ENCODE measurements at regions not wholly inside any gene's neighbourhood (a gene's known extent, or its start where the extent isn't known, plus 50 kb on each side); places are given as distances from the start of the nearest gene placed in this dataset.

DNA sequence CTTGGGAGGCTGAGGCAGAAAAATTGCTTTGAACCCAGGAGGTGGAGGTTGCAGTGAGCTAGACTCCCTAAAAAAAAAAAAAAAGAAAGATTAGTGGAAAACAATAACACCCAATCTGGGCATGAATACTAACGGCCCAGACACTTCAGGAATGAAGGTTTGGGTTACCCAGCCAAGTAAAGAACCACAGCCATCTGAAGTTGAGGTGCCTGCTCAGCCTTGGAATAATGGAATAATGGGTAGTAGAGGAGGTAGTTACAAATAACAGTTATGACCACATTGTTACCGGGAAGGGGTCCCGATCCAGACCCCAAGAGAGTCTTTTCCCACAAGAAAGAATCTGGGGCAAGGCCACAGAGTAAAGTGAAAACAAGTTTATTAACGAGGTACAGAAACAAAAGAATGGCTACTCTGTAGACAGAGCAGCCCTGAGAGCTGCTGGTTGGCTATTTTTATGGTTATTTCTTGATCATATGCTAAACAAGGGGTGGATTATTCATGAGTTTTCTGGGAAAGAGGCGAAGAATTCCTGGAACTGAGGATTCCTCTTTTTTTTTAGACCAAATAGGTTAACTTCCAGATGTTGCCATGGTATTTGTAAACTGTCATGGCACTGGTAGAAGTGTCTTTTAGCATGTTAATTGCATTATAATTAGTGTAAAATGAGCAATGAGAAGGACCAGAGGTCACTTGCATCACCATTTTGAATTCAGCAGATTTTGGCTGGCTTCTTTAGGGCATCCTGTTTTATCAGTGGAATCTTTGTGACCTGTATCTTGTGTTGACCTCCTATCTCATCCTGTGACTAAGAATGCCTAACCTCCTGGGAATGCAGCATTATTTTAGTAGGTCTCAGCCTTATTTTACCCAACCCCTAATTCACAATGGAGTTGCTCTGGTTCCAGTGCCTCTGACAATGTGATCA, 96.2 kb upstream of the HAAO start:
- no peak for DNase-seq (ENCODE audit: extremely low read depth, low read depth, low spot score)

DNA sequence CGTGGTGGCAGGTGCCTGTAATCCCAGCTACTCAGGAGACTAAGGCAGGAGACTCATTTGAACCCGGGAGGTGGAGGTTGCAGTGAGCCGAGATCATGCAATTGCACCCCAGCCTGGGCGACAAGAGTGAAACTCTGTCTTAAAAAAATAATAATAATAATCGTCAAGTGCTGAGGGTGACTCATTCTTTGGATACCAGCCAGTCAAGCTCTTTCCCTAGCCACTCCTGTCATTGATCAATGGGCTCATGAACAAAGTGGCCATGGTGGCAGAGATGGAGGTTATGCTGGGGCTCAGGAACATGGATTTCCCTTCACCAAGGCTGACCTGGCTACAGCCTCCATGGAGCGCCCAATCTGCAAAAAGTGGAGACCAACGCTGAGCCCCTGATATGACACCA, 94.5 kb upstream of the HAAO start:
- no peak for DNase-seq (ENCODE audit: extremely low read depth, low read depth, low spot score)

GRCh38 chr2:42882756-42883155, 90.4 kb upstream of the HAAO start:
- DNase-seq (ENCODE audit: extremely low read depth, low read depth, low spot score): no peak

GRCh38 chr2:42881732-42882131, 89.3 kb upstream of the HAAO start:
- no peak for DNase-seq (ENCODE audit: extremely low read depth, low read depth, low spot score)

- no peak for DNase-seq (ENCODE audit: extremely low read depth, low read depth, low spot score)
These were observed 88.6 kb upstream of the HAAO start for GRCh38 chr2:42880738-42881690.

DNA sequence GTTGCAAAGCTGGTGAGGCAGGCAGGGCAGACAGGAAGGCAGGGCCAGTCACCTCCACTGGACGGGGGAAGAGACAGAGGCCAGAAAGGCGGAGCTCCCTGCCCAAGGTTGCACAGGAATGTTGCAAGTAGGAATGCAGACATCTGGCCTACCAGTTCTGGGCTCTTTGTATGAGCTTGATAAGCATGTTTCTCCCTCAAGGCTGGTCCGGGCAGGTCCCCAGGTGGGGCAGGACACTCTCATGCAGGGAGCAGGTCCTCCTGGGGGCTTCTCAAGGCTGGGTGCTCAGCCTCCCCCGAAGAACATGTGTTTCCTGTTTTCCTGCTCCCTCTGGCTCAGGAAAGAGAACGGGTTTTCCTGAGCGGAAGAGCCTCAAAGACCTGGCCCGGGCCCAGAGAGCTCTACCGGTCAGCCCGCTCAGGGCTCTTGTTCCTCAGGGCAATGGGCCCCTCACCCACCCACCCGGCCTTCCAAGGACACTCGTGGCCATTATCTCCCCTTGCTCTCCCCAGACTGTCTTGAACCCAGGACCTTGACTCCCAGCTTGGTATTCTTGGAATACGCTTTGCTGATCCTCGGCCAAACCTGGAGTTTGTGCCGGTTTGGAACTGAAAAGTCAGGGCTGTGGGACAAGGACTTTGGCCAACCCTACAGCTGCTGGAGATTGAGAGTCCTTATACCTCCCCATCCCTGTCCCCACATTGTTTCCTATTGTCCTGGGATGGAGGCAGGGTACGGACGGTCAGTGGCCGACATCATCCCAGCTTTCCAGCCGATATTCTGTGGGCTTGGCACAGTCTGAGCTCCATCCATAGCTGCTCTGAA, 87.7 kb upstream of the HAAO start:
- no peak for DNase-seq (ENCODE audit: extremely low read depth, low read depth, low spot score)

GRCh38 chr2:42879121-42879705, 86.8 kb upstream of the HAAO start:
- no peak for DNase-seq (ENCODE audit: extremely low read depth, low read depth, low spot score)

GRCh38 chr2:42878581-42878980, 86.2 kb upstream of the HAAO start:
- no peak for DNase-seq (ENCODE audit: extremely low read depth, low read depth, low spot score)

DNA sequence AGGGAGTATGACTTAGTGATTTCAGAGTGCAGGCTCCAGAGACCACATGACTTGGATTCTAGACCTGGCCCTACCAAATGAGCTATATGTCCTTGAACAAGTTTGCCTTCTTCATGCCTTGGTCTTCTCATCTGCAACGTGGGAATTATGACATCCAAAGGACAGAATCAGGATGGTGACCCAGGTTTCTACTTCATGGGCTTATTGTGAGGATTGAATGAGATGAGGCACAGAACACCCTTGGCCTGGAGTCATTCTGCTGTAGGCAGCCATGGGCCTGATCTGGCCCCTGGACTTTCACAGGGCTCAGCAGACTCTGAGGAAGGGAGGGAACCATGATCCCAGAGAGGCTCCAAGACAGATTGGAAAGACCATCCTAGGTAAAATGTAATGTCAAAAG, 85.6 kb upstream of the HAAO start:
- no peak for DNase-seq (ENCODE audit: extremely low read depth, low read depth, low spot score)

- DNase-seq (ENCODE audit: extremely low read depth, low read depth, low spot score): no peak
These were observed 85.1 kb upstream of the HAAO start for GRCh38 chr2:42877511-42877910.

GRCh38 chr2:42876326-42876751, 84.0 kb upstream of the HAAO start:
- no peak for DNase-seq (ENCODE audit: extremely low read depth, low read depth, low spot score)

GRCh38 chr2:42875880-42876279, 83.5 kb upstream of the HAAO start:
- DNase-seq (ENCODE audit: extremely low read depth, low read depth, low spot score): no peak

DNA sequence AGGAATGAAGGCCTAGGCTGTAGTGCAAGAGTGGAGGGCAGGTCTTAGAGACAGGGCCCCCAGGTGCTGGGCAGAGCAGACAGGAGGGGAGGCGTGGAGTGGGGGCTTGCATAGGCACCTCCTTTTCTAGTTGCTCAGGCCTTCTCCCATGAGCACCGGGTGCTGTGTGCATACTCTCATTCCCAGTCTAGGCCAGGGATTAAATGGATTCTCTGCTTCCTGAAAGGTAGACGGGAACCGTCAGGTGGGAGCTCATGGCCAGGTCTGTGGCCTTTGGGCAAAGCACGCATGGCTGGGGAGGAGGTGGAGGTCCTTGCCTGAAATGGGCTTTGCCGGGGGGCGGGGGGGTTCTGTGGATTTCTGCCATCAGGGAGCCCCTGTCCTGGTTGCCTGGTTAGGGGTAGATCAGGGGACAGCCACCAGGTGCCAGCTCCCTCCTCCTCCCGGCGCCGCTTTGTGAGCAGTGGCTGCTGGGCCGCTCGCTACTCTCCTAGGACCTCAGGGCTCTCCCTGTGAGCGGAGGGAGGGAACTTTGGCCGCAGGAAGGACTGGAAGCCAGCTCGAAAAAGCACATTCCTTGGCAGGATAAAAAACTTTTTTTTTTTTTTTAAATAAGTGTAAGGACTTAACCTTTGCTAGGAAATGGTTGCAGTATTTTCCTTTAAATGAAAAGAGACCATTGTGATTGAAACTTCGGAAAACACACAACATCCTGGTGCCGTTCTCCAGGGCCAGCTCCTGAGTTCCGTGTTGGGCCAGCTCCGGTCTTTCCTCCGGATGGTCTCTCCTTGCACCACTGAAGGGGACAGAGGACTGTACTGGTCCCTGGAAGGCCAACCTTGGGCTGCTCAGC, 82.8 kb upstream of the HAAO start:
- DNase-seq (ENCODE audit: extremely low read depth, low read depth, low spot score): no peak

GRCh38 chr2:42872721-42873120, 80.3 kb upstream of the HAAO start:
- no peak for DNase-seq (ENCODE audit: extremely low read depth, low read depth, low spot score)

- DNase-seq (ENCODE audit: extremely low read depth, low read depth, low spot score): no peak
These were observed 79.0 kb upstream of the HAAO start for GRCh38 chr2:42871372-42871771.

- no peak for DNase-seq (ENCODE audit: extremely low read depth, low read depth, low spot score)
These were observed 76.5 kb upstream of the HAAO start for GRCh38 chr2:42868874-42869273.

DNA sequence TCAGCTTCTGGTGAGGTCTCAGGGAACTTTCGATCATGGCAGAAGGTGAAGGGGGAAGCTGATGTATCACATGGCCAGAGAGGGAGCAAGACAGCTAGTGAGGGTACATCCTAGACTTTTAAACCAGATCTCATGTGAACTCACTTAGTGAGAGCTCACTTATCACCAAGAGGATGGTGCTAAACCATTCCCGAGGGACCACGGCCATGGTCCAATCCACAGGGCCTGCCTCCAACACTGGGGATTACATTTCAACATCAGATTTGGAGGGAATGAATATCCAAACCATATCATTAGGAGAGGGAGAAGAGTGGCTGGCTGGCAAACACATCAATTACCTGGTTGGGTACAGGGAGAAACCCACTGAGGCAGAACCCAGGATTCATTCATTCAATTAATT, 75.7 kb upstream of the HAAO start:
- no peak for DNase-seq (ENCODE audit: extremely low read depth, low read depth, low spot score)

GRCh38 chr2:42867093-42868065, 75.0 kb upstream of the HAAO start:
- DNase-seq (ENCODE audit: extremely low read depth, low read depth, low spot score): no peak
